Panc1 (cell line): ENCODE measurements at regions not wholly inside any gene's neighbourhood (a gene's known extent, or its start where the extent isn't known, plus 50 kb on each side); places are given as distances from the start of the nearest gene placed in this dataset.

Experiments used
- CTCF ChIP-seq: fragments of 450-650 bp; IDR thresholded peaks from 2 replicates; pipeline ENCODE4 v1.5.1; 2017; ENCODE audit warnings: mild to moderate bottlenecking
- REST ChIP-seq, 2 experiments: IDR thresholded peaks; 2 replicates each; pipeline ENCODE4 v1.6.1; 2011 to 2012; ENCODE audit warnings: low read depth in 2 of 2, control low read depth in 1 of 2, low read length in 1 of 2, mild to moderate bottlenecking in 1 of 2, moderate library complexity in 1 of 2; ENCODE audit not compliant: insufficient read depth in 1 of 2

GRCh38 chr4:3634894-3635820 lies 102.9 kb upstream of the LRPAP1 start:
- TF ChIP-seq CTCF: no peak
- TF ChIP-seq REST (IDR thresholded peaks at IDR 0.05; ENCODE audit: insufficient read depth in 1 of 2, low read depth in 2 of 2, low read length in 1 of 2): no peak
